Activated CD8-positive, alpha-beta T cell treated with anti-CD3 and anti-CD28 coated beads for 36 hours (primary cell): ENCODE measurements at regions not wholly inside any gene's neighbourhood (a gene's known extent, or its start where the extent isn't known, plus 50 kb on each side); places are given as distances from the start of the nearest gene placed in this dataset.
"Not testable (repeated sequence)": the region's sequence is repeated elsewhere in the genome, so short reads cannot be mapped to it uniquely, and the experiment has no call there.

Experiments
- ATAC-seq: fragments of 200-7000 bp; cut with Tn5 transposase; one replicate; pipeline ENCODE4 v1.10.0; 2021; ENCODE audit warnings: mild to moderate bottlenecking, moderate library complexity
- CTCF ChIA-PET: fragments of 350-600 bp; sonication (Branson Sonifier 250); formaldehyde crosslinking; loops from one replicate; lab custom pipeline; 2021; ENCODE audit warnings: antibody characterized with exemption; lab: Charles Lee
- POLR2A ChIA-PET: fragments of 350-600 bp; sonication (Branson Sonifier 250); formaldehyde crosslinking; loops from one replicate; lab custom pipeline; 2021; ENCODE audit warnings: antibody characterized with exemption; lab: Charles Lee
- DNase-seq: peaks from one replicate; pipeline ENCODE4 v3.0.0-alpha.2; 2020
- H3K27ac Mint-ChIP-seq: one replicate; pipeline ENCODE4 v1.8.0; 2021; ENCODE audit warnings: mild to moderate bottlenecking, mixed read lengths
- H3K27me3 Mint-ChIP-seq: one replicate; pipeline ENCODE4 v1.8.0; 2021; ENCODE audit warnings: mixed read lengths
- H3K36me3 Mint-ChIP-seq: one replicate; pipeline ENCODE4 v1.8.0; 2021; ENCODE audit warnings: low read depth, mixed read lengths
- H3K4me1 Mint-ChIP-seq: one replicate; pipeline ENCODE4 v1.8.0; 2021; ENCODE audit warnings: low read depth, mixed read lengths
- H3K4me3 Mint-ChIP-seq: one replicate; pipeline ENCODE4 v1.8.0; 2021; ENCODE audit warnings: mild to moderate bottlenecking, moderate library complexity, mixed read lengths
- H3K9me3 Mint-ChIP-seq: one replicate; pipeline ENCODE4 v1.8.0; 2021; ENCODE audit warnings: mixed read lengths
- intact Hi-C: fragments of 100-400 bp; cut with micrococcal nuclease; formaldehyde crosslinking; loops from one replicate; pipeline ENCODE4 v1.10.0; 2022
- TF ChIP-seq, protein P1 (sequence below): fragments of 200-600 bp; IDR thresholded peaks from one replicate; pipeline ENCODE4 v1.8.0; 2022; ENCODE audit warnings: antibody characterized with exemption, mild to moderate bottlenecking

DNA sequence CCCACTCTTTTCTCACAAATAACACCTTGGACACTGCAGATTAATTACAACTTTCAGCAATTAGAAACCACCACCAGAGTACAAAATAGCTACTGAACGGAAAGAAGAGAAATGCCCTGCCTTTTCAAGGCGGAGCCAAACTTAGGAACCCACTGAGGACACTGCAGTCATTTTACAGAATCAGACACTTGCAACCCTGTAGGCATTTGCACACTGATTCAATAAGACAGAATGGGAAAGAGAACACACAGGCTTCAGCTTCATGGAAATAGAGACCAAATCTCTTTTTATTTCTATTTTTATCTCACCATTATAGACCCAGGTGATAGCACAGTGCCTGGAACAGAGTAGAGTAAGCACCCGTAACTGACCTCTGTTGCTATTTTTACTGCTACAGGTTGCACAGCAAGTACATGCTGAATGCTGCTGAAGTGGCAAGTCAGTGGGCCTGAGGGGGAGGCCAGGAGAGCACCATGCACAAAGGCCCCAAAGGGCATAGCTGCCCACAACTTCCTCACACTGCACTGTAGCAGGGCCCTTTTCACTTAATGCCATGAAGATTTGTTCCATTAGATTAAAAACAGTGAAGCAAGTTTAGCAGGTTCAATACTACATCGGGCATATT lies 50.7 kb upstream of the EDARADD start:
- no peak overlapping the region for H3K4me3 Mint-ChIP-seq
- no peaks in the 10 kb centered on the region for H3K9me3 Mint-ChIP-seq
- TF ChIP-seq, protein P1, sequence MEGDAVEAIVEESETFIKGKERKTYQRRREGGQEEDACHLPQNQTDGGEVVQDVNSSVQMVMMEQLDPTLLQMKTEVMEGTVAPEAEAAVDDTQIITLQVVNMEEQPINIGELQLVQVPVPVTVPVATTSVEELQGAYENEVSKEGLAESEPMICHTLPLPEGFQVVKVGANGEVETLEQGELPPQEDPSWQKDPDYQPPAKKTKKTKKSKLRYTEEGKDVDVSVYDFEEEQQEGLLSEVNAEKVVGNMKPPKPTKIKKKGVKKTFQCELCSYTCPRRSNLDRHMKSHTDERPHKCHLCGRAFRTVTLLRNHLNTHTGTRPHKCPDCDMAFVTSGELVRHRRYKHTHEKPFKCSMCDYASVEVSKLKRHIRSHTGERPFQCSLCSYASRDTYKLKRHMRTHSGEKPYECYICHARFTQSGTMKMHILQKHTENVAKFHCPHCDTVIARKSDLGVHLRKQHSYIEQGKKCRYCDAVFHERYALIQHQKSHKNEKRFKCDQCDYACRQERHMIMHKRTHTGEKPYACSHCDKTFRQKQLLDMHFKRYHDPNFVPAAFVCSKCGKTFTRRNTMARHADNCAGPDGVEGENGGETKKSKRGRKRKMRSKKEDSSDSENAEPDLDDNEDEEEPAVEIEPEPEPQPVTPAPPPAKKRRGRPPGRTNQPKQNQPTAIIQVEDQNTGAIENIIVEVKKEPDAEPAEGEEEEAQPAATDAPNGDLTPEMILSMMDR, result no peak
- ChIA-PET POLR2A (no interaction called here), CTCF (interaction anchor here (1.2 kb wide), 1 partner anchor 22 kb away, joined by 3 read pairs; no protein-coding TSS in a partner anchor)
- peaks cover 3% of the 10 kb centered on the region for H3K27me3 Mint-ChIP-seq
- intact Hi-C loops, result no loop called here
- DNase-seq (no peak), ATAC-seq (peak; percentile 24)
- no peaks in the 10 kb centered on the region for H3K36me3 Mint-ChIP-seq
- no peak overlapping the region for H3K27ac Mint-ChIP-seq
- no peaks in the 10 kb centered on the region for H3K4me1 Mint-ChIP-seq

DNA sequence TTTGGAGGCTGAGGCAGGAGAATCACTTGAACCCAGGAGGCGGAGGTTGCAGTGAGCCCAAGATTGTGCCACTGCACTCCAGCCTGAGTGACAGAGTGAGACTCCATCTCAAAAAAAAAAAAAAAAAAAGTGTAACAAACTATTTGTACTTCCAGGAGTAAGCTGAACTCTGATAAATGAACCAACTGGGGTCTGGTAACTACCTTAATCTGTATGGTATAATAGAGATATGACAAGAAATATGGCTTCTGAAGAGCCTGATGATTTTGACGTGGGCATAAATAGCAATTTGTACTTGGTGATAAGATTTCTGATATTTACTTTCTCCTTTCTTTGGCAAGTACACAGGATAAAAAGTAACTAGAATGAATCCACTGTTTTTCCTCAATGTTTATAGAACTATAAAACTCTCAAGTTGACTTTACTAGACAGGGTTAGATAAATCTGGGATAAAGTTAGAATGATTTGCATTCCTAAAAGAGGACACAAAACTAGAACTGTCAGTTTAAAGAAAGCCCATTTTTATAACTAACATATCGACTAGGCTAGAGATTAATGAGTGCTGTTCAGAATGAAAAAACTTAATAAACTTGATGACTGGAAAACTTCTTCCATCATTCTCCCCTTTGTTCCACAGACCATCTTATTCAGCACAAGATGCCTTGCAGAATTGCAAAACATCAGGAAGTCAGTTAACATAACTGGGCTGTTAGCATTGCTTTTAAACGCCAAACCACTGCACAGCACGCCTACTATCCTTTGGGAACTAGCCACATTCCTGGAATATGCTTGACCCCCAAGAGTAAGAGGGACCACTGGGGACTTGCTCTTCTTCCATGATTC lies 51.5 kb upstream of the EDARADD start:
- Mint-ChIP-seq H3K27me3 (peaks cover 3% of the 10 kb centered on the region), H3K4me1 (no peaks in the 10 kb centered on the region), H3K27ac (no peak overlapping the region), H3K4me3 (no peak overlapping the region), H3K9me3 (no peaks in the 10 kb centered on the region), H3K36me3 (no peaks in the 10 kb centered on the region)
- POLR2A ChIA-PET, result no interaction called here
- no peak for DNase-seq
- TF ChIP-seq, protein P1, result no peak
- intact Hi-C loops, result no loop called here
- CTCF ChIA-PET, result no interaction called here
- no peak for ATAC-seq

DNA sequence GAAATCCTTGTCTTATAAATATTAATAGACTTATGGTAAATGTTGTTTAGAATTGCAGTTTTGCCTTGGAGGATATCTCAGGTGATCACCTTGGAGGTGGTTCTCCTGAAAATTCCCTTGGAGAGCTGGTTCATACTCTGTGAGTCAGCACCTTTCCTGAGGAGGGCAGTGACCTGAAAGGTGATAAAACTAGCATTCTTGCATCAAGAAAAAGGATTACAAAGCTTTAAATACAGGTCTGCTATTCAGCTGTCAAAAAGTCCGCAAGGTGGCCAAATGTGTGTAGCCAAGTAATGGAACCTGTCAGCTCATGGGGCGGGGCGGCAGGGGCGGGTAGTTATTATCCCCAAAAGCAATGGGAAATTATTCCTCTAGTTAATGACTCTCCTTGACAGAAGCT lies 52.8 kb upstream of the EDARADD start:
- Mint-ChIP-seq H3K27ac (no peak overlapping the region), H3K27me3 (no peaks in the 10 kb centered on the region), H3K4me1 (no peaks in the 10 kb centered on the region), H3K9me3 (no peaks in the 10 kb centered on the region), H3K4me3 (no peak overlapping the region), H3K36me3 (no peaks in the 10 kb centered on the region)
- DNase-seq (no peak), ATAC-seq (no peak)
- ChIA-PET POLR2A (no interaction called here), CTCF (no interaction called here)
- intact Hi-C loops, result no loop called here
- TF ChIP-seq, protein P1, result no peak

DNA sequence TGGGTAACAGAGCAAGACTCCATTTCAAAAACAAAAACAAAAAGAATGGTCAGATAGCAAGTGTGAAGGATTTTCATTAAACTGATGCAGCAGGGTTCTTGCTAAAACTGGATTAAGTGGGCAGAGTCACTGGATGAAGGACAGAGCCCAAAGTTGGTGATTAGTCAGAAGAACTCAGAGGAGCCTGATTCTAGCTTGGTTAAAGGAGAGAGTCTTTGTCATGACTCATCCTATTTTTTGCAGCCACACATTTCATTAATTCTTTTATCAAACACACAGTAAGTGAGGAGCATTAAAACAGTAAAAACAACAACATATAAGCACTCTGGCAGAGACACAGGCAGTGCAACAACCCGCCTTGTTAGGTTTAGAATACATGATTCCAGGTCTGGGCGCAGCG lies 56.0 kb upstream of the EDARADD start:
- CTCF ChIA-PET, result interaction anchor here (0.6 kb wide), 1 partner anchor 66 kb away, joined by 3 read pairs; no protein-coding TSS in a partner anchor
- intact Hi-C loops, result no loop called here
- POLR2A ChIA-PET, result no interaction called here
- Mint-ChIP-seq H3K36me3 (no peaks in the 10 kb centered on the region), H3K27me3 (no peaks in the 10 kb centered on the region), H3K9me3 (no peaks in the 10 kb centered on the region), H3K4me1 (no peaks in the 10 kb centered on the region), H3K27ac (no peak overlapping the region), H3K4me3 (no peak overlapping the region)
- TF ChIP-seq, protein P1, result no peak
- DNase-seq (no peak), ATAC-seq (no peak)

DNA sequence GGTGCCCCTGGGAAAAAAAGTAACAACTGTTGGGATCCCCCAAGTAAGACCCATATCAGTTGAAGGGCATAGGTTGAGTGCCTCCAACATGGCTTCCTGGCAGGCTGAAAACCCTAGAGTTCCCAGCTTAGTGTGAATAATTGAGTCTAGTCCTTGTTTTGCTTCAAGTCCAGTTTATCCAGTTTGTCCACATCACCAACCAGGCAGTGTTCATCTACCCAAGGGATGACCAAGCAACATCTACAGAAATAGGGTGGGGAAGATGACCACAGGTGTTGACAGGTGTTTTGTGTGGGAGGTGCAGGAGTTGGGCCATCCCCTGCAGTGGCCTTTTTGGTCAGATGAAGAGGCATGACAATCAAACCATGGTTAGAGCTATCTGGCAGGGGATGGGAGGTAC lies 54.3 kb upstream of the ERO1B start:
- Mint-ChIP-seq H3K9me3 (no peaks in the 10 kb centered on the region), H3K4me3 (no peak overlapping the region), H3K27me3 (no peaks in the 10 kb centered on the region), H3K27ac (no peak overlapping the region), H3K36me3 (no peaks in the 10 kb centered on the region), H3K4me1 (no peaks in the 10 kb centered on the region)
- ChIA-PET CTCF (interaction anchor here (1.0 to 1.1 kb wide), 2 partner anchors 9 to 115 kb away, joined by 3 read pairs; no protein-coding TSS in a partner anchor), POLR2A (no interaction called here)
- TF ChIP-seq, protein P1, result no peak
- DNase-seq (no peak), ATAC-seq (no peak)
- intact Hi-C loops, result no loop called here

DNA sequence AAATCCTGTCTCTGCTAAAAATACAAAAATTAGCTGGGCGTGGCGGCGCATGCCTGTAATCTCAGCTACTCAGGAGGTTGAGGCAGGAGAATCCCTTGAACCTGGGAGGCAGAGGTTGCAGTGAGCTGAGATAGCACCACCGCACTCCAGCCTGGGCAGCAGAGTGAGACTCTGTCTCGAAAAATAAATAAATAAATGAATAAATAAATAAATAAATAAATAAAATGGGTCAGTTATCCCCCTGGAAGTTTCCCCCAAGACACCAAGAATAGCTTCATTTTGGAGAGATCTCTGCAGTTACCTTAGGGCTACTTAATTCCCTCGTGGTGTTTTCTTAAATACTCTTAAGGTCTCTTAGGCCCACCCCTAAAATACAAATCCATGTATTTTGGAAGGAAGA lies 53.9 kb upstream of the ERO1B start:
- H3K4me3 Mint-ChIP-seq, H3K4me1 Mint-ChIP-seq, H3K9me3 Mint-ChIP-seq, H3K36me3 Mint-ChIP-seq, intact Hi-C loops, DNase-seq, POLR2A ChIA-PET, ATAC-seq, H3K27ac Mint-ChIP-seq, H3K27me3 Mint-ChIP-seq: not testable (repeated sequence)
- CTCF ChIA-PET, result interaction anchor here (1.0 to 1.1 kb wide), 2 partner anchors 10 to 116 kb away, joined by 3 read pairs; no protein-coding TSS in a partner anchor
